ENCODE measurements at regions not wholly inside any gene's neighbourhood (a gene's known extent, or its start where the extent isn't known, plus 50 kb on each side); places are given as distances from the start of the nearest gene placed in this dataset.

GRCh38 chr19:31818798-31819105 is 469.5 kb upstream of the TSHZ3 start (continued):
- TF ChIP-seq THAP9 (CRISPR knock-in tag; IDR thresholded peaks at IDR 0.05; ENCODE audit: borderline replicate concordance) (no peak), ZNF691 (CRISPR knock-in tag; IDR thresholded peaks at IDR 0.05; ENCODE audit: borderline replicate concordance, low read depth) (no peak), SRSF9 (IDR thresholded peaks at IDR 0.05; ENCODE audit: borderline replicate concordance, insufficient read depth, low read depth, low read length, poor library complexity, severe bottlenecking) (no peak), ZNF558 (CRISPR knock-in tag; IDR thresholded peaks at IDR 0.05; ENCODE audit: borderline replicate concordance) (no peak), ZNF646 (CRISPR knock-in tag; IDR thresholded peaks at IDR 0.05) (no peak), FUBP1 (CRISPR knock-in tag; IDR thresholded peaks at IDR 0.05; ENCODE audit: borderline replicate concordance) (no peak)

Data from HepG2 (cell line).